Neutrophil (primary cell): ENCODE measurements at regions not wholly inside any gene's neighbourhood (a gene's known extent, or its start where the extent isn't known, plus 50 kb on each side); places are given as distances from the start of the nearest gene placed in this dataset.

Experiments used
- H3K27ac ChIP-seq: fragments of 200-600 bp; sonication (generic); 2 replicates; pipeline ENCODE4 v1.5.1; 2016; ENCODE audit warnings: mild to moderate bottlenecking, moderate library complexity
- H3K27me3 ChIP-seq: fragments of 200-600 bp; sonication (generic); 2 replicates; pipeline ENCODE4 v1.6.0; 2016; ENCODE audit warnings: mild to moderate bottlenecking
- H3K36me3 ChIP-seq: fragments of 200-600 bp; sonication (generic); 2 replicates; pipeline ENCODE4 v1.5.1; 2017
- H3K4me1 ChIP-seq, 2 experiments: fragments of 200-600 bp in 1 of 2; sonication (generic) in 1 of 2; 1 replicate in 1 of 2; 2 replicates in 1 of 2; pipeline versions ENCODE4 v1.5.1 to v1.6.1; 2013 to 2016; ENCODE audit warnings: low read depth in 1 of 2, low read length in 1 of 2, mild to moderate bottlenecking in 1 of 2, moderate library complexity in 1 of 2; ENCODE audit not compliant: control insufficient read depth in 1 of 2, insufficient read depth in 1 of 2
- H3K4me3 ChIP-seq, 2 experiments: fragments of 200-600 bp in 1 of 2; sonication (generic) in 1 of 2; 1 replicate in 1 of 2; 2 replicates in 1 of 2; pipeline ENCODE4 v1.5.1; 2013 to 2016; ENCODE audit warnings: low read depth in 1 of 2, low read length in 1 of 2, mild to moderate bottlenecking in 1 of 2, moderate library complexity in 1 of 2
- H3K9me3 ChIP-seq: fragments of 200-600 bp; sonication (generic); 2 replicates; pipeline ENCODE4 v1.5.1; 2016
- TF ChIP-seq, protein P1 (sequence below): fragments of 200-600 bp; sonication (generic); IDR thresholded peaks from 2 replicates; pipeline ENCODE4 v1.5.1; 2016; ENCODE audit warnings: antibody characterized with exemption

GRCh38 chr22:48748113-48748859, 1079.4 kb downstream of the BRD1 start:
- H3K4me3 ChIP-seq, result no peak overlapping the region
- H3K9me3 ChIP-seq, result no peaks in the 10 kb centered on the region
- H3K27me3 ChIP-seq, result no peaks in the 10 kb centered on the region
- no peak overlapping the region for H3K27ac ChIP-seq
- TF ChIP-seq, protein P1, sequence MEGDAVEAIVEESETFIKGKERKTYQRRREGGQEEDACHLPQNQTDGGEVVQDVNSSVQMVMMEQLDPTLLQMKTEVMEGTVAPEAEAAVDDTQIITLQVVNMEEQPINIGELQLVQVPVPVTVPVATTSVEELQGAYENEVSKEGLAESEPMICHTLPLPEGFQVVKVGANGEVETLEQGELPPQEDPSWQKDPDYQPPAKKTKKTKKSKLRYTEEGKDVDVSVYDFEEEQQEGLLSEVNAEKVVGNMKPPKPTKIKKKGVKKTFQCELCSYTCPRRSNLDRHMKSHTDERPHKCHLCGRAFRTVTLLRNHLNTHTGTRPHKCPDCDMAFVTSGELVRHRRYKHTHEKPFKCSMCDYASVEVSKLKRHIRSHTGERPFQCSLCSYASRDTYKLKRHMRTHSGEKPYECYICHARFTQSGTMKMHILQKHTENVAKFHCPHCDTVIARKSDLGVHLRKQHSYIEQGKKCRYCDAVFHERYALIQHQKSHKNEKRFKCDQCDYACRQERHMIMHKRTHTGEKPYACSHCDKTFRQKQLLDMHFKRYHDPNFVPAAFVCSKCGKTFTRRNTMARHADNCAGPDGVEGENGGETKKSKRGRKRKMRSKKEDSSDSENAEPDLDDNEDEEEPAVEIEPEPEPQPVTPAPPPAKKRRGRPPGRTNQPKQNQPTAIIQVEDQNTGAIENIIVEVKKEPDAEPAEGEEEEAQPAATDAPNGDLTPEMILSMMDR, result no peak
- no peaks in the 10 kb centered on the region for H3K4me1 ChIP-seq
- H3K36me3 ChIP-seq, result no peaks in the 10 kb centered on the region

GRCh38 chr22:48746789-48747425, 1080.8 kb downstream of the BRD1 start:
- Histone ChIP-seq H3K27me3 (no peaks in the 10 kb centered on the region), H3K4me1 (no peaks in the 10 kb centered on the region), H3K27ac (no peak overlapping the region), H3K9me3 (no peaks in the 10 kb centered on the region), H3K4me3 (no peak overlapping the region), H3K36me3 (no peaks in the 10 kb centered on the region)
- TF ChIP-seq, protein P1, result no peak

GRCh38 chr22:48745842-48746788, 1081.6 kb downstream of the BRD1 start:
- Histone ChIP-seq H3K4me1 (no peaks in the 10 kb centered on the region), H3K4me3 (no peak overlapping the region), H3K27ac (no peak overlapping the region), H3K27me3 (no peaks in the 10 kb centered on the region), H3K9me3 (no peaks in the 10 kb centered on the region), H3K36me3 (no peaks in the 10 kb centered on the region)
- TF ChIP-seq, protein P1, result no peak

DNA sequence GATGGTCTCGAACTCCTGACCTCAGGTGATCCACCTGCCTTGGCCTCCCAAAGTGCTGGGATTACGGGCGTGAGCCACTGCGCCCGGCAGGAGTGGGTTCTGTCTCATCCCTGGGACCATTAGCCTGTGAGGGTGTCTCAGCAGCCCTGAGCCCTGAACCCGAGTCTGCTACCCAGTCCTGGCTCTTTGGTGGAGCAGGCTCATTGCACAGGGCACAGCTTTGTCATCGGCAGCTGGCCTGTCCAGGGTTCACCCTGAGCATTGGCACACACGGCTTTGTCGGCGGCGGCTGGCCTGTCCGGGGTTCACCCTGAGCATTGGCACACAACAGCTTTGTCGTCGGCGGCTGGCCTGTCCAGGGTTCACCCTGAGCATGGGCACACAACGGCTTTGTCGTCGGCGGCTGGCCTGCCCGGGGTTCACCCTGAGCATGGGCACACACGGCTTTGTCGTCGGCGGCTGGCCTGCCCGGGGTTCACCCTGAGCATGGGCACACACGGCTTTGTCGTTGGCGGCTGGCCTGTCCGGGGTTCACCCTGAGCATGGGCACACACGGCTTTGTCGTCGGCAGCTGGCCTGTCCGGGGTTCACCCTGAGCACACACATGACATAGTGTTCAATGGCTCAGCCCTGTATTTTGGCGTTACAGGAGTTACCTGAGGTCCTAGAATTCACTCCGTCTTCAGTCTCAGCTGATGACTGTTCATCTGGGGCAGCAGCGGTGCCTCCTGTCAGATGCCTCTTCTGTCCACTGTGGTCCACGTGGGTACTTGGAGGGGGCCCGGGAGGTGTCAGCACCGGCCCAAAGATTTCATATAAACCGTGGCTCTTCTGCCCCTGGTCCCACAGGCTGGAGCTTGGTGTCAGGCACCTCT, 1082.5 kb downstream of the BRD1 start:
- Histone ChIP-seq H3K4me3 (no peak overlapping the region), H3K36me3 (no peaks in the 10 kb centered on the region), H3K27me3 (no peaks in the 10 kb centered on the region), H3K4me1 (no peaks in the 10 kb centered on the region), H3K27ac (no peak overlapping the region), H3K9me3 (no peaks in the 10 kb centered on the region)
- TF ChIP-seq, protein P1, result no peak

DNA sequence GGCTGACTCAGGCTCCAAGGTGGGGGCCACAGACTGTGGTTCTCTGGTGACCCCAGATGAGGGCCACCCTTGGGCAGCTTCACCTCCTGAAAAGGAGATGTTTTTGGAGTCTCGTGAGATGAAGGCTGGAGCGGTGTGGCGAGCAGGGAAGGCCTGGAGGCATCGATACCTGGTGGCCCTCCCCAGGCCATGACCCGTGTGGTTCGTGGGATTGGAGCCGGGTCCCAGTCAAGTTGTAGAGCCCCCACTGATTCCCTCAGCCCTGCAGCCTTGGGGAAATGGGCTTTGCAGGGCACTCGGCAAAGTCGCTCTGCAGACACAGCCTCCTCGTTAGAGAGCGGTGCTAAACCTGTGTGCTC, 1083.4 kb downstream of the BRD1 start:
- no peaks in the 10 kb centered on the region for H3K27me3 ChIP-seq
- H3K9me3 ChIP-seq, result no peaks in the 10 kb centered on the region
- H3K4me1 ChIP-seq, result no peaks in the 10 kb centered on the region
- TF ChIP-seq, protein P1, result no peak
- no peak overlapping the region for H3K27ac ChIP-seq
- H3K4me3 ChIP-seq, result no peak overlapping the region
- H3K36me3 ChIP-seq, result no peaks in the 10 kb centered on the region
